Esophagus muscularis mucosa (tissue), 4 donors: ENCODE measurements at regions not wholly inside any gene's neighbourhood (a gene's known extent, or its start where the extent isn't known, plus 50 kb on each side); places are given as distances from the start of the nearest gene placed in this dataset.

Experiments used
- DNase-seq: peaks from one replicate; pipeline ENCODE4 v3.0.0-alpha.2; 2017; ENCODE audit errors: extremely low spot score
- H3K27ac ChIP-seq, 4 donors: fragments of 200-600 bp; sonication (generic); replicated peaks in 1 of 4; 1 replicate in 3 of 4; 2 replicates in 1 of 4; pipeline ENCODE4 v1.5.1; 2016 to 2019; ENCODE audit warnings: mild to moderate bottlenecking in 1 of 4
- H3K27me3 ChIP-seq, 4 donors: fragments of 200-600 bp; sonication (generic); one replicate each; pipeline versions ENCODE4 v1.5.1 to v1.6.0; 2016 to 2019
- H3K36me3 ChIP-seq, 4 donors: fragments of 200-600 bp; sonication (generic); one replicate each; pipeline ENCODE4 v1.5.1; 2016 to 2019
- H3K4me1 ChIP-seq, 4 donors: fragments of 200-600 bp; sonication (generic); one replicate each; pipeline ENCODE4 v1.5.1; 2016 to 2019
- H3K4me3 ChIP-seq, 4 donors: fragments of 200-600 bp; sonication (generic); 1 replicate in 2 of 4; 2 replicates in 2 of 4; pipeline ENCODE4 v1.5.1; 2016 to 2019; ENCODE audit warnings: mild to moderate bottlenecking in 4 of 4, moderate library complexity in 1 of 4
- H3K9me3 ChIP-seq, 4 donors: fragments of 200-600 bp; sonication (generic); 1 replicate in 3 of 4; 2 replicates in 1 of 4; pipeline ENCODE4 v1.5.1; 2016 to 2019
- EP300 ChIP-seq: sonication (generic); formaldehyde crosslinking; IDR thresholded peaks from one replicate; pipeline ENCODE4 v1.6.1; 2017; ENCODE audit warnings: antibody characterized with exemption
- POLR2A ChIP-seq: fragments of 450-650 bp; IDR thresholded peaks from one replicate; pipeline ENCODE4 v1.6.1; 2017; ENCODE audit warnings: antibody characterized with exemption, moderate library complexity, mild to moderate bottlenecking, low read depth
- POLR2AphosphoS5 ChIP-seq, 2 donors: sonication (generic); formaldehyde crosslinking; IDR thresholded peaks; one replicate each; pipeline ENCODE4 v1.6.1; 2017; ENCODE audit warnings: antibody characterized with exemption in 2 of 2
- WGBS: methylation state at CpG from one replicate; pipeline ENCODE4 v1.1.5; 2018; 5-methylcytosine and 5-hydroxymethylcytosine counted together
- intact Hi-C: fragments of 100-400 bp; cut with DNase I; formaldehyde crosslinking; loops from one replicate; pipeline ENCODE4 v1.15.1; 2023
- TF ChIP-seq, protein P1 (sequence below), 3 experiments: fragments of 200-600 bp in 2 of 3; fragments of 450-650 bp in 1 of 3; sonication (generic) in 2 of 3; IDR thresholded peaks; one replicate each; pipeline ENCODE4 v1.5.1; 2017 to 2019; ENCODE audit warnings: antibody characterized with exemption in 3 of 3, mild to moderate bottlenecking in 2 of 3, moderate library complexity in 1 of 3

GRCh38 chr10:9296190-9296589 is 1241.7 kb downstream of the GATA3 start:
- H3K9me3 ChIP-seq, result no peaks in the 10 kb centered on the region
- H3K36me3 ChIP-seq, result no peaks in the 10 kb centered on the region
- intact Hi-C loops, result no loop called here
- no peak for TF ChIP-seq POLR2AphosphoS5 (IDR thresholded peaks at IDR 0.05)
- TF ChIP-seq POLR2A, result no peak
- TF ChIP-seq EP300, result no peak
- TF ChIP-seq, protein P1, sequence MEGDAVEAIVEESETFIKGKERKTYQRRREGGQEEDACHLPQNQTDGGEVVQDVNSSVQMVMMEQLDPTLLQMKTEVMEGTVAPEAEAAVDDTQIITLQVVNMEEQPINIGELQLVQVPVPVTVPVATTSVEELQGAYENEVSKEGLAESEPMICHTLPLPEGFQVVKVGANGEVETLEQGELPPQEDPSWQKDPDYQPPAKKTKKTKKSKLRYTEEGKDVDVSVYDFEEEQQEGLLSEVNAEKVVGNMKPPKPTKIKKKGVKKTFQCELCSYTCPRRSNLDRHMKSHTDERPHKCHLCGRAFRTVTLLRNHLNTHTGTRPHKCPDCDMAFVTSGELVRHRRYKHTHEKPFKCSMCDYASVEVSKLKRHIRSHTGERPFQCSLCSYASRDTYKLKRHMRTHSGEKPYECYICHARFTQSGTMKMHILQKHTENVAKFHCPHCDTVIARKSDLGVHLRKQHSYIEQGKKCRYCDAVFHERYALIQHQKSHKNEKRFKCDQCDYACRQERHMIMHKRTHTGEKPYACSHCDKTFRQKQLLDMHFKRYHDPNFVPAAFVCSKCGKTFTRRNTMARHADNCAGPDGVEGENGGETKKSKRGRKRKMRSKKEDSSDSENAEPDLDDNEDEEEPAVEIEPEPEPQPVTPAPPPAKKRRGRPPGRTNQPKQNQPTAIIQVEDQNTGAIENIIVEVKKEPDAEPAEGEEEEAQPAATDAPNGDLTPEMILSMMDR (IDR thresholded peaks at IDR 0.05), result no peak
- no peak overlapping the region for H3K27ac ChIP-seq
- H3K4me1 ChIP-seq, result no peaks in the 10 kb centered on the region
- no peak overlapping the region for H3K4me3 ChIP-seq
- no peaks in the 10 kb centered on the region for H3K27me3 ChIP-seq
- no peak for DNase-seq
- WGBS, result 84% methylated on average over 4 of the region's 4 CpGs

DNA sequence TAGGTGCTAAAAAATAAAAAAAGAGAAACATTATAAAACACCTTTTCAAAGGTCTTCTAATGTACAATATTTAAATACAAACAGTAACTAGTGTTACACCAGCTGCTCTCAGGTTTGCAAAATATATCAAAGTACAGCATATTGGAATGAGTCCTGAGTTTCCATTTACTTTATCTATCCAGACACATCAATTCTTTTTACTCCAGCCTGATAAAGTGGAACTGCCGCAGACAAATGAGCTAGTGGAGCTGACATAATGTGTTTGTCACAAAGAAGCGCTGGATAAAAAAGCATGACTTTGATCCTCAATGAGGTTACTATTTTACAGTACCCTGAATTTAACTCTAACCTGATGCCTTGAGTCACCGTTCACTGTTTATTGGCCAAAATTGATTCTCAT is 1243.1 kb downstream of the GATA3 start:
- whole genome bisulfite sequencing, result 81% methylated on average over 3 of the region's 3 CpGs
- Histone ChIP-seq H3K27me3 (no peaks in the 10 kb centered on the region), H3K27ac (no peak overlapping the region), H3K4me3 (no peak overlapping the region), H3K4me1 (no peaks in the 10 kb centered on the region), H3K36me3 (no peaks in the 10 kb centered on the region), H3K9me3 (no peaks in the 10 kb centered on the region)
- no peak for DNase-seq
- intact Hi-C loops, result no loop called here
- TF ChIP-seq, protein P1 (IDR thresholded peaks at IDR 0.05), result no peak
- TF ChIP-seq POLR2A (no peak), POLR2AphosphoS5 (IDR thresholded peaks at IDR 0.05) (no peak), EP300 (no peak)

DNA sequence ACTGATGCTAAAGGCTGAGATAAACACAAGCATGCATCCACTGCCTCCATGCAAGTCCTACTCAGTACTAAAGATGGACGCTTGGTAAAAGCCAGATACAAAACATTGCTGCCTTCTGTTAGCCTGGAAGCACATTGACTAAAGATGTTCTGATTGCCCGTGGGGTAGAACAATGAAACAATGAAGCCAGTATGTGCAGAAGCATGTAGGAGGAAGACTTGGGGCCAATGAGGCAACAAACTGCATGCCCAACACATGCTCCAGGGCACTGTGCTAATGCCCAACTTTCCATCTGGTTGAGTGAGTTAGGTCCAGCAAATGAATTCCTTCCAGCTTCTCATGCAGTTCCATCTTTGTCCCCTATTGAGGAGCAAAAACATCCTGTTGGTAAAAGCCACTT is 1245.5 kb downstream of the GATA3 start:
- Histone ChIP-seq H3K27ac (no peak overlapping the region), H3K4me1 (no peaks in the 10 kb centered on the region), H3K4me3 (no peak overlapping the region), H3K36me3 (no peaks in the 10 kb centered on the region), H3K27me3 (peaks cover 0 to 4% (median 0%) of the 10 kb centered on the region in 4 donors), H3K9me3 (no peaks in the 10 kb centered on the region)
- WGBS, result 95% methylated on average over 2 of the region's 2 CpGs
- no peak for DNase-seq
- TF ChIP-seq EP300, result no peak
- no peak for TF ChIP-seq POLR2AphosphoS5 (IDR thresholded peaks at IDR 0.05)
- no peak for TF ChIP-seq POLR2A
- TF ChIP-seq, protein P1 (IDR thresholded peaks at IDR 0.05), result no peak
- intact Hi-C loops, result loop anchor here (10.0 kb wide), 1 partner anchor 1425 kb away; no protein-coding TSS in a partner anchor

DNA sequence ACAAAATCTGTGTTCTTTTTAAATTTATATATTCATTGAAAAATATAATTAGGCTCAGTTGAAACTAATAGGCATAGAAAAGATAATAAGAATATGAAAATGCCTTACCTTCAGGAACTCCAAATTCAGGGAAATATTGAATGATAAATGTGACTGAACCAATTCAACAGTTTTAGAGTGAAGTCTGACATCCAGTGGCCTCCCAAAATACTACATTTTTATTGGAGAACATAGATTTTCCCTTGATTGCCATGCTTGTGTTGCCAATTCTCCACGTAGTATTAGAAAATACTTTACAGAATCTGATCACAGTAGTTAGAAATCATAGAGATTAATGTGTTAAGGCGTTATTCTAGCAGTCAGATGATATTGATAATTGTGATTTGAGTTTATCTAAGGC is 1246.7 kb downstream of the GATA3 start:
- TF ChIP-seq EP300, result no peak
- TF ChIP-seq POLR2AphosphoS5 (IDR thresholded peaks at IDR 0.05), result no peak
- TF ChIP-seq, protein P1 (IDR thresholded peaks at IDR 0.05), result no peak
- TF ChIP-seq POLR2A, result no peak
- Histone ChIP-seq H3K27ac (no peak overlapping the region), H3K27me3 (peaks cover 0 to 4% (median 0%) of the 10 kb centered on the region in 4 donors), H3K4me3 (no peak overlapping the region), H3K9me3 (no peaks in the 10 kb centered on the region), H3K36me3 (no peaks in the 10 kb centered on the region), H3K4me1 (no peaks in the 10 kb centered on the region)
- DNase-seq, result no peak
- WGBS, result 52% methylated on average over 2 of the region's 2 CpGs
- intact Hi-C loops, result loop anchor here (10.0 kb wide), 1 partner anchor 1426 kb away; no protein-coding TSS in a partner anchor

- Histone ChIP-seq H3K9me3 (no peaks in the 10 kb centered on the region), H3K4me3 (no peak overlapping the region), H3K4me1 (no peaks in the 10 kb centered on the region), H3K27me3 (peaks cover 0 to 4% (median 0%) of the 10 kb centered on the region in 4 donors), H3K27ac (no peak overlapping the region), H3K36me3 (no peaks in the 10 kb centered on the region)
- TF ChIP-seq EP300 (no peak), POLR2A (no peak), POLR2AphosphoS5 (IDR thresholded peaks at IDR 0.05) (no peak)
- TF ChIP-seq, protein P1 (IDR thresholded peaks at IDR 0.05), result no peak
- DNase-seq, result no peak
- 69% methylated on average over 4 of the region's 4 CpGs for WGBS
- intact Hi-C loops, result loop anchor here (10.0 kb wide), 1 partner anchor 1427 kb away; no protein-coding TSS in a partner anchor
These were observed 1247.1 kb downstream of the GATA3 start for GRCh38 chr10:9301554-9301953.
